ENCODE measurements at regions not wholly inside any gene's neighbourhood (a gene's known extent, or its start where the extent isn't known, plus 50 kb on each side); places are given as distances from the start of the nearest gene placed in this dataset.

GRCh38 chr2:237254911-237255578 lies 158.9 kb downstream of the COL6A3 start:
- H3K9ac ChIP-seq (ENCODE audit: insufficient read depth, low read length, poor library complexity, severe bottlenecking): no peak overlapping the region
- no peaks in the 10 kb centered on the region for H3K27me3 ChIP-seq (ENCODE audit: control insufficient read depth in 2 of 2, insufficient read depth in 2 of 2, low read length in 2 of 2)
- no peaks in the 10 kb centered on the region for H3K79me2 ChIP-seq (ENCODE audit: insufficient read depth, low read length)
- Mint-ChIP-seq H3K27me3 (ENCODE audit: low read depth in 3 of 3) (peaks cover 2 to 6% (median 3%) of the 10 kb centered on the region in 3 donors), H3K9me3 (peaks cover 0 to 2% (median 0%) of the 10 kb centered on the region in 7 donors), H3K27ac (no peak overlapping the region), H3K4me3 (no peak overlapping the region), H3K4me1 (peaks cover 27% of the 10 kb centered on the region), H3K36me3 (no peaks in the 10 kb centered on the region)
- H3K4me3 ChIP-seq (replicated peaks in 1 of 3; ENCODE audit: low read depth in 2 of 3, low read length in 3 of 3): no peak overlapping the region
- H2AFZ ChIP-seq (ENCODE audit: insufficient read depth, low read depth, low read length, poor library complexity, severe bottlenecking): no peak overlapping the region
- TF ChIP-seq CTCF (IDR thresholded peaks at IDR 0.05): no peak
- H3K9me3 ChIP-seq (replicated peaks in 1 of 2; ENCODE audit: control insufficient read depth in 1 of 2, insufficient read depth in 1 of 2, low read length in 2 of 2): no peaks in the 10 kb centered on the region
- intact Hi-C loops (cut with micrococcal nuclease): no loop called here
- no peak for DNase-seq
- H3K4me1 ChIP-seq (ENCODE audit: control insufficient read depth in 1 of 2, insufficient read depth in 2 of 2, low read length in 2 of 2): peaks cover 24% of the 10 kb centered on the region in 2 donors
- no peak overlapping the region for H3K4me2 ChIP-seq (replicated peaks; ENCODE audit: extremely low read depth, low read length, poor library complexity, severe bottlenecking)
- no peaks in the 10 kb centered on the region for H4K20me1 ChIP-seq (ENCODE audit: insufficient read depth, low read length)
- no peak overlapping the region for H3K27ac ChIP-seq (ENCODE audit: low read depth in 1 of 2, low read length in 2 of 2)
- no CpG with 5 or more reads among the region's 2 CpGs for WGBS (ENCODE audit: insufficient coverage)
- H3K36me3 ChIP-seq (replicated peaks in 1 of 2; ENCODE audit: control insufficient read depth in 1 of 2, insufficient read depth in 2 of 2, low read length in 2 of 2): no peaks in the 10 kb centered on the region

GRCh38 chr2:237256887-237257286 lies 157.1 kb downstream of the COL6A3 start:
- Histone ChIP-seq H3K4me1 (ENCODE audit: control insufficient read depth in 1 of 2, insufficient read depth in 2 of 2, low read length in 2 of 2) (peaks cover 32 to 33% of the 10 kb centered on the region in 2 donors), H3K9ac (ENCODE audit: insufficient read depth, low read length, poor library complexity, severe bottlenecking) (no peak overlapping the region), H2AFZ (ENCODE audit: insufficient read depth, low read depth, low read length, poor library complexity, severe bottlenecking) (peak overlapping the region; percentile 76), H3K36me3 (replicated peaks in 1 of 2; ENCODE audit: control insufficient read depth in 1 of 2, insufficient read depth in 2 of 2, low read length in 2 of 2) (no peaks in the 10 kb centered on the region), H4K20me1 (ENCODE audit: insufficient read depth, low read length) (no peaks in the 10 kb centered on the region), H3K27ac (ENCODE audit: low read depth in 1 of 2, low read length in 2 of 2) (no peak overlapping the region), H3K4me3 (replicated peaks in 1 of 3; ENCODE audit: low read depth in 2 of 3, low read length in 3 of 3) (no peak overlapping the region), H3K79me2 (ENCODE audit: insufficient read depth, low read length) (no peaks in the 10 kb centered on the region), H3K4me2 (replicated peaks; ENCODE audit: extremely low read depth, low read length, poor library complexity, severe bottlenecking) (no peak overlapping the region), H3K27me3 (ENCODE audit: control insufficient read depth in 2 of 2, insufficient read depth in 2 of 2, low read length in 2 of 2) (no peaks in the 10 kb centered on the region), H3K9me3 (replicated peaks in 1 of 2; ENCODE audit: control insufficient read depth in 1 of 2, insufficient read depth in 1 of 2, low read length in 2 of 2) (no peaks in the 10 kb centered on the region)
- Mint-ChIP-seq H3K4me1 (peaks cover 35% of the 10 kb centered on the region), H3K4me3 (no peak overlapping the region), H3K9me3 (peaks cover 0 to 2% (median 0%) of the 10 kb centered on the region in 7 donors), H3K27ac (no peak overlapping the region), H3K27me3 (ENCODE audit: low read depth in 3 of 3) (peaks cover 2 to 6% (median 3%) of the 10 kb centered on the region in 3 donors), H3K36me3 (no peaks in the 10 kb centered on the region)
- intact Hi-C loops (cut with micrococcal nuclease): no loop called here
- no peak for TF ChIP-seq CTCF (IDR thresholded peaks at IDR 0.05)
- WGBS (ENCODE audit: insufficient coverage): 73% methylated on average over 3 of the region's 4 CpGs
- DNase-seq: no peak
